NCI-H146 treated with DMSO at 0.1 percent for 48 hours (cell line): ENCODE measurements at regions not wholly inside any gene's neighbourhood (a gene's known extent, or its start where the extent isn't known, plus 50 kb on each side); places are given as distances from the start of the nearest gene placed in this dataset.
"Not testable (repeated sequence)": the region's sequence is repeated elsewhere in the genome, so short reads cannot be mapped to it uniquely, and the experiment has no call there.

Experiments used
- DNase-seq: peaks from one replicate; lab custom pipeline; 2025; ENCODE audit not compliant: unreplicated experiment; lab: John Stamatoyannopoulos, UW

GRCh38 chr6:139994998-139995397 lies 620.5 kb upstream of the CITED2 start:
- no peak for DNase-seq

- DNase-seq: no peak
Observed at GRCh38 chr6:139990856-139991465, 616.5 kb upstream of the CITED2 start.

- no peak for DNase-seq
Observed at GRCh38 chr6:139990026-139990686, 615.7 kb upstream of the CITED2 start.

- DNase-seq: no peak
Observed at GRCh38 chr6:139988685-139989084, 614.2 kb upstream of the CITED2 start.

- no peak for DNase-seq
Observed at GRCh38 chr6:139987091-139987490, 612.6 kb upstream of the CITED2 start.

GRCh38 chr6:139985236-139985815 lies 610.9 kb upstream of the CITED2 start:
- DNase-seq: no peak

GRCh38 chr6:139984317-139984716 lies 609.9 kb upstream of the CITED2 start:
- DNase-seq: no peak

- no peak for DNase-seq
Observed at GRCh38 chr6:139983555-139984276, 609.3 kb upstream of the CITED2 start.

GRCh38 chr6:139982652-139983295 lies 608.3 kb upstream of the CITED2 start:
- DNase-seq: peak; percentile 16

- no peak for DNase-seq
Observed at GRCh38 chr6:139982195-139982594, 607.7 kb upstream of the CITED2 start.

GRCh38 chr6:139981768-139982181 lies 607.3 kb upstream of the CITED2 start:
- peak; percentile 78 for DNase-seq

- peak; percentile 48 for DNase-seq
Observed at GRCh38 chr6:139981066-139981624, 606.7 kb upstream of the CITED2 start.

- DNase-seq: not testable (repeated sequence)
Observed at GRCh38 chr6:139980631-139981030, 606.2 kb upstream of the CITED2 start.

GRCh38 chr6:139979021-139979725 lies 604.7 kb upstream of the CITED2 start:
- DNase-seq: no peak

- DNase-seq: no peak
Observed at GRCh38 chr6:139977887-139978332, 603.5 kb upstream of the CITED2 start.

- peak; percentile 58 for DNase-seq
Observed at GRCh38 chr6:139973669-139974344, 599.4 kb upstream of the CITED2 start.

GRCh38 chr6:139972116-139972515 lies 597.7 kb upstream of the CITED2 start:
- no peak for DNase-seq

- DNase-seq: no peak
Observed at GRCh38 chr6:139970591-139970991, 596.1 kb upstream of the CITED2 start.

GRCh38 chr6:139967497-139967896 lies 593.0 kb upstream of the CITED2 start:
- no peak for DNase-seq

GRCh38 chr6:139965393-139965792 lies 590.9 kb upstream of the CITED2 start:
- no peak for DNase-seq
